Right lobe of liver (tissue), 4 donors: ENCODE measurements at regions not wholly inside any gene's neighbourhood (a gene's known extent, or its start where the extent isn't known, plus 50 kb on each side); places are given as distances from the start of the nearest gene placed in this dataset.

Experiments used
- CTCF ChIP-seq, 4 donors: fragments of 200-600 bp in 3 of 4; fragments of 450-650 bp in 1 of 4; IDR thresholded peaks; one replicate each; pipeline versions ENCODE4 v1.5.1 to v1.8.0; 2016 to 2022; ENCODE audit warnings: antibody characterized with exemption in 4 of 4, mild to moderate bottlenecking in 2 of 4
- POLR2A ChIP-seq: fragments of 450-650 bp; IDR thresholded peaks from one replicate; pipeline ENCODE4 v1.6.1; 2017; ENCODE audit warnings: antibody characterized with exemption, mild to moderate bottlenecking
- donor health status: DM: no; HTN: no; CAD: no.
- donor health status: DM: no; HTN: no; CAD: no.
- donor health status: DM: no; HTN: yes; CAD: no.

- no peak for TF ChIP-seq CTCF (IDR thresholded peaks at IDR 0.05)
- TF ChIP-seq POLR2A = no peak
These were observed 110.2 kb downstream of the APOB start for GRCh38 chr2:20933714-20934113.
